HEK293T (cell line): ENCODE measurements at regions not wholly inside any gene's neighbourhood (a gene's known extent, or its start where the extent isn't known, plus 50 kb on each side); places are given as distances from the start of the nearest gene placed in this dataset.

Experiments used
- CTCF ChIA-PET: fragments of 350-600 bp; formaldehyde crosslinking; extraction: SDS; loops from one replicate; lab custom pipeline; 2021; ENCODE audit warnings: antibody characterized with exemption, inconsistent platforms; lab: Yijun Ruan, JAX
- POLR2A ChIA-PET: fragments of 350-600 bp; formaldehyde crosslinking; extraction: SDS; loops from one replicate; lab custom pipeline; 2020; ENCODE audit warnings: antibody characterized with exemption, inconsistent platforms; lab: Yijun Ruan, JAX
- DNase-seq: peaks from one replicate; pipeline ENCODE4 v3.0.0; 2012; ENCODE audit warnings: mixed read lengths; ENCODE audit errors: extremely low spot score
- ARNT ChIP-seq: fragments of 450-650 bp; IDR thresholded peaks from 2 replicates; pipeline ENCODE4 v1.6.1; 2017; ENCODE audit warnings: mild to moderate bottlenecking
- BHLHE40 ChIP-seq: fragments of 450-650 bp; IDR thresholded peaks from 2 replicates; pipeline ENCODE4 v1.6.1; 2016; ENCODE audit warnings: mild to moderate bottlenecking, moderate library complexity, borderline replicate concordance
- CTBP1 ChIP-seq: fragments of 450-650 bp; IDR thresholded peaks from 2 replicates; pipeline ENCODE4 v1.6.1; 2016; ENCODE audit warnings: borderline replicate concordance
- ELF4 ChIP-seq: fragments of 450-650 bp; IDR thresholded peaks from 2 replicates; pipeline ENCODE4 v1.6.1; 2017; ENCODE audit warnings: antibody characterized with exemption
- FOXA1 ChIP-seq: fragments of 450-650 bp; IDR thresholded peaks from 2 replicates; pipeline ENCODE4 v1.6.1; 2016; ENCODE audit warnings: mild to moderate bottlenecking
- FOXK2 ChIP-seq: fragments of 450-650 bp; IDR thresholded peaks from 2 replicates; pipeline ENCODE4 v1.6.1; 2016; ENCODE audit warnings: mild to moderate bottlenecking
- FOXM1 ChIP-seq: fragments of 450-650 bp; IDR thresholded peaks from 2 replicates; pipeline ENCODE4 v1.6.1; 2017; ENCODE audit warnings: mild to moderate bottlenecking, borderline replicate concordance
- HDGF ChIP-seq: fragments of 450-650 bp; IDR thresholded peaks from 2 replicates; pipeline ENCODE4 v1.6.1; 2017; ENCODE audit warnings: antibody characterized with exemption, borderline replicate concordance
- L3MBTL2 ChIP-seq: fragments of 450-650 bp; conservative IDR thresholded peaks from 2 replicates; pipeline ENCODE4 v1.6.1; 2016; ENCODE audit warnings: mild to moderate bottlenecking
- LEF1 ChIP-seq: fragments of 450-650 bp; IDR thresholded peaks from 2 replicates; pipeline ENCODE4 v1.6.1; 2017; ENCODE audit warnings: mild to moderate bottlenecking, borderline replicate concordance
- NFRKB ChIP-seq: fragments of 450-650 bp; IDR thresholded peaks from 2 replicates; pipeline ENCODE4 v1.6.1; 2016; ENCODE audit warnings: mild to moderate bottlenecking, moderate library complexity
- SP1 ChIP-seq: fragments of 450-650 bp; IDR thresholded peaks from 2 replicates; pipeline ENCODE4 v1.6.1; 2017
- SUZ12 ChIP-seq: fragments of 450-650 bp; IDR thresholded peaks from 2 replicates; pipeline ENCODE4 v1.6.1; 2016; ENCODE audit warnings: mild to moderate bottlenecking
- TARDBP ChIP-seq: fragments of 450-650 bp; IDR thresholded peaks from 2 replicates; pipeline ENCODE4 v1.6.1; 2016
- ZNF384 ChIP-seq: fragments of 450-650 bp; IDR thresholded peaks from 2 replicates; pipeline ENCODE4 v1.6.1; 2016
- TF ChIP-seq, protein P1 (sequence below): fragments of 450-650 bp; IDR thresholded peaks from 2 replicates; pipeline ENCODE4 v1.6.1; 2016

DNA sequence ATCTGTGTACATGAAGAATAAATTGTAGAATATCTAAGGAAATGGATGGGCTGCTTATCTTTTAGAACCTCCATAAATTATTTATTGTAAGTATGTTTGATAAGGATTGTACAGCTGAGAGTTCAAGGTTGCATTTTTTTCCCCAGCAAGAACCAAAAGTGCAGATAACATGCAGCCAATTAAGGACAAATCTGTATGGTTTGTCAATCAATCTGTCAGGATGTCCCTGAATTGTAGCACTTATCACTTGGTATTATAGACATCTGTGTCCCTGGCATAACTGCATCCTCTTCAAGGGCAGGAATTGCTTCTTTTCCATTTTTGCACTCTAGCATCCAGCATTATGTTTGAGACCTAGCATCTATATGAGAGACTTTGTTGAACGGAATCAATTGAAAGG lies 95.4 kb upstream of the IGFBP7 start:
- ChIA-PET POLR2A (no interaction called here), CTCF (interaction anchor here (0.9 kb wide), 1 partner anchor 42 kb away, joined by 3 read pairs; no protein-coding TSS in a partner anchor)
- TF ChIP-seq SUZ12 (no peak), ARNT (no peak), CTBP1 (no peak)
- DNase-seq, result no peak

DNA sequence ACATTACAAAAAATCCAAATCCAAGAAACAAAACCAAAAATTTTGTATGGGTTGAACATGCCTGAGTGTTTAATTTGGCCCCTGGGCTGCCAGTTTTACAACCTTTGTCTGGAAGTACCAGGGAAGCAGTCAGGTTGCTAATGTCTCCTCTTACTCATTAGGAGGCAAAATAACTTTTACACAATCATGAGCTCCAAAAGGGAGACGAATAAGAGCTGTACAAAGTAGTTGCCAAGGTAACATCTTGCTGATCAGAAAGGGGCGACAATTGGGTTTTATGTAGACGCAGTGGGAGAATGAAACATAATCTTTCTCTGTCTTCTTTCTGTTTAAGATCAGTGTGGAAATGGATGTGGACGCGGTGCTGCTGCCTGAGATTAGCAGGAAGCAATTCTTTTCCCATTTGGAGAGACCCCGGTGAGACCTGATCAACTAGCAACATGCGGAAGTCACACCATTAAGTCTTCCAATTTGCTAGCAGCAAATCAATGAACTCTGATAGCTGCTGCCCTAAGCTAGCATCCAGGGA lies 90.7 kb upstream of the IGFBP7 start:
- ChIA-PET POLR2A (no interaction called here), CTCF (interaction anchor here (0.6 to 3.1 kb wide), 2 partner anchors 10 to 193 kb away, joined by 3 to 16 read pairs; no protein-coding TSS in a partner anchor)
- no peak for DNase-seq
- TF ChIP-seq ARNT (no peak), L3MBTL2 (no peak), ELF4 (no peak), CTBP1 (no peak), LEF1 (no peak), FOXK2 (no peak), FOXM1 (no peak), BHLHE40 (no peak), ZNF384 (no peak), TARDBP (no peak), SP1 (no peak)

DNA sequence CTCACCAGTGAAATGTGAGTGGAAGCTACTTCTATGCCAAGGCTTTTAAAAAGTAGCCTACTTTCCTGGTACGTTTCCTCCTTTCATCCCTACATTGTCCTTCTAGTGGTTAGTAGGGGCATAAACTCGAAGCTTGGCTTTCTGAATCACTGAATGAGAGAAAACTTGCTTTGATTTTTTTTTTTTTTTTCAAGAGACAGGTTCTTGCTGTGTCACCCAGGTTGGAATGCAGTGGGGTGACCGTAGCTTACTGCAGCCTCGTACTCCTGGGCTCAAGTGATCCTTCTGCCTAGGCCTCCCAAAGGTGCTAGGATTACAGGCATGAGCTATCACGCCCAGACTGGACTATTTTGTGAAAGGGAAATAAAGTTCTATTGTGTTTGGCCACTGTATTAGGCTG lies 89.1 kb upstream of the IGFBP7 start:
- no peak for DNase-seq

DNA sequence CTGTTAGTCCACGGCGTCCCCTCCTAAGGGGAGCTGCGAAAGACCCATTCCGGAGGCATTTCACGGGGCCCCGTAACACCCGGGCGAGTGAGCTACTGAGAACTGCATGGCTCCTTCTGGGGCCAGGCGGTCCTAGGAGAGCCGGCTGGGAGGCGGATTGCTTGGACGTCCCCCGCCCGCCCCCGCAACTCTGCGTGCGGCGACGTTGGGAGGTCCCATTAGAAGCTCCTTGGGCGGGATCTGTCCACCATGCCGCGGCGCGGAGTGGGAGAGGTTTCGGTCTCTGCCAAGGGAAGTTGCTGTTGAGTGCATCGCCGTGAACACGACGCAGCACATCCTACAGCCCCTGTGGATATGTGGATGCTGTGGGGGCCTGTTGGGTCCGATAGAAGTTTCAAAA lies 85.4 kb upstream of the IGFBP7 start:
- CTCF ChIA-PET, result no interaction called here
- TF ChIP-seq ZNF384 (no peak), CTBP1 (no peak), SUZ12 (no peak), LEF1 (no peak)
- TF ChIP-seq, protein P1, sequence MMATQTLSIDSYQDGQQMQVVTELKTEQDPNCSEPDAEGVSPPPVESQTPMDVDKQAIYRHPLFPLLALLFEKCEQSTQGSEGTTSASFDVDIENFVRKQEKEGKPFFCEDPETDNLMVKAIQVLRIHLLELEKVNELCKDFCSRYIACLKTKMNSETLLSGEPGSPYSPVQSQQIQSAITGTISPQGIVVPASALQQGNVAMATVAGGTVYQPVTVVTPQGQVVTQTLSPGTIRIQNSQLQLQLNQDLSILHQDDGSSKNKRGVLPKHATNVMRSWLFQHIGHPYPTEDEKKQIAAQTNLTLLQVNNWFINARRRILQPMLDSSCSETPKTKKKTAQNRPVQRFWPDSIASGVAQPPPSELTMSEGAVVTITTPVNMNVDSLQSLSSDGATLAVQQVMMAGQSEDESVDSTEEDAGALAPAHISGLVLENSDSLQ, result no peak
- POLR2A ChIA-PET, result no interaction called here
- no peak for DNase-seq

More for the DNA sequence above, 89.1 kb upstream of the IGFBP7 start:
- ChIA-PET CTCF (interaction anchor here (0.6 to 3.1 kb wide), 5 partner anchors 8 to 258 kb away, joined by 3 to 16 read pairs (median 4); no protein-coding TSS in a partner anchor), POLR2A (no interaction called here)
- TF ChIP-seq ARNT (no peak), ELF4 (no peak), ZNF384 (no peak), SP1 (no peak), HDGF (no peak)

DNA sequence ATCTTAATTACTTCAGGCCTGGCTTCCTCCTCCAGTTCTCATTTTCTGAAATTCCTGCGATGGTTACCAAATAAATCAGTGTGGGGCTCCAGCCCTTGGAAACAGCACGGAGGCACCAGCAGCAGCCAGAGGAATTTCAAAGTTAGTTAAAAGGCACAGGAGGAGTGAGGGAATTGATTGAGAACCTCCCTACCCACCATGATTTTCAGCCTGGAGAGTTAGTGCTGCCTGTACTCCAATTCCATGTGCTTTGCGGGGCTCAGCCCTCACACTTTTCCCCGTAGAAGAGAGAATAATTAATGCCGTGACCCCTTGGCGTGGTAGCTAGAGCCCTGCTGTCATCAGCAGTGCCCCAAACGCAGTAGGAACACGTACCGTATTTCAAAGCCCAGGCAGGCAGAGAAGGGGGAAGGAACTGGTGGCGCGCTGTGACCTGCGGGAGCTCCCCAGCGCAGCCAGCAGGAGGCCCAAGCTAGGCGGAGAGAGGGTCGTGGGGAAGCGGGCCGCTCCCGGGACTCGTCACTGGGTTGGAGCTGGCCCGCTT lies 84.0 kb upstream of the IGFBP7 start:
- ChIA-PET CTCF (interaction anchor here (0.7 kb wide), 1 partner anchor 30 kb away, joined by 3 read pairs; no protein-coding TSS in a partner anchor), POLR2A (no interaction called here)
- no peak for DNase-seq
- TF ChIP-seq FOXK2, result no peak
- no peak for TF ChIP-seq ARNT
- no peak for TF ChIP-seq FOXA1
- no peak for TF ChIP-seq NFRKB
- TF ChIP-seq, protein P1, result no peak
- TF ChIP-seq L3MBTL2, result no peak

DNA sequence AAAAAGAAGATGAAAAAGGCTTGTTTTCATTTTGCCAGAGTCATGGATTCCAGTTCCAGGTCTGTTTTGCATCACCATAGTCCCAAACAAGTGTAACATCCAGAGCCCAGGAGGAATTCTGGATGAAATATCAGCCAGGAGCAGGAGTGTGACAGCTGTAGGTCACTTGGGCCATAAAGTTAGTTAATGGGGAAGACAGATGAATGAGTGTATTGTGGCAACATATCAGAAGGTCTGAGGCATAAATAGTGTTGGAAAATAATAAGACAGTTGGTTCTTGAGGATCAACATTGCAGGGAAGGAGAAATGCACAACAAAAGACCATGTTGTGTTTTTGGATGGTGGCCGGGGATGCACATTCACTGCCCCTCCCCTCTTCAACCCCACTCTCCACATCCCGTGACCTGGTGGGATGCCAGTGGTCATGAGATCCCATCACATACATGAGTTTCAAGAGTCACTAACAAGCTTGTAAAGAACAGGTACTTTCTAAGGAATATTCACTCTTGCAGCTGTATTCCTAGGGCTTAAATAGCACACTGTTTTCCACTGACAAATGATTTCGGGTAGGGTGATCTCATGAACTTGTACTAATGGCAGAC lies 83.1 kb upstream of the IGFBP7 start:
- no peak for TF ChIP-seq SUZ12
- TF ChIP-seq CTBP1, result no peak
- TF ChIP-seq SP1, result no peak
- TF ChIP-seq, protein P1, result no peak
- no peak for TF ChIP-seq BHLHE40
- TF ChIP-seq ARNT, result no peak
- no peak for TF ChIP-seq L3MBTL2
- no peak for TF ChIP-seq HDGF
- TF ChIP-seq TARDBP, result no peak
- no peak for TF ChIP-seq FOXK2
- TF ChIP-seq LEF1, result no peak
- TF ChIP-seq NFRKB, result no peak
- no peak for TF ChIP-seq FOXA1
- TF ChIP-seq ELF4, result no peak
- no peak for TF ChIP-seq FOXM1
- no peak for DNase-seq
- POLR2A ChIA-PET, result no interaction called here
- CTCF ChIA-PET, result interaction anchor here (0.9 kb wide), 1 partner anchor 26 kb away, joined by 4 read pairs; no protein-coding TSS in a partner anchor
